ENCODE measurements at regions not wholly inside any gene's neighbourhood (a gene's known extent, or its start where the extent isn't known, plus 50 kb on each side); places are given as distances from the start of the nearest gene placed in this dataset.

- Histone ChIP-seq H2AFZ (ENCODE audit: low read depth) (no peak overlapping the region), H3K79me2 (ENCODE audit: insufficient read depth, low read depth) (no peaks in the 10 kb centered on the region), H3K9ac (no peak overlapping the region), H3K4me1 (ENCODE audit: low read depth, poor library complexity, severe bottlenecking) (no peaks in the 10 kb centered on the region), H3K4me2 (no peak overlapping the region), H3K27me3 (ENCODE audit: insufficient read depth, low read depth) (no peaks in the 10 kb centered on the region), H3K36me3 (ENCODE audit: insufficient read depth) (no peaks in the 10 kb centered on the region), H4K20me1 (ENCODE audit: insufficient read depth) (no peaks in the 10 kb centered on the region), H3K27ac (no peak overlapping the region), H3K4me3 (IDR thresholded peaks at IDR 0.05; ENCODE audit: insufficient read depth, low read depth, low read length) (no peak overlapping the region)
- TF ChIP-seq, protein P1, sequence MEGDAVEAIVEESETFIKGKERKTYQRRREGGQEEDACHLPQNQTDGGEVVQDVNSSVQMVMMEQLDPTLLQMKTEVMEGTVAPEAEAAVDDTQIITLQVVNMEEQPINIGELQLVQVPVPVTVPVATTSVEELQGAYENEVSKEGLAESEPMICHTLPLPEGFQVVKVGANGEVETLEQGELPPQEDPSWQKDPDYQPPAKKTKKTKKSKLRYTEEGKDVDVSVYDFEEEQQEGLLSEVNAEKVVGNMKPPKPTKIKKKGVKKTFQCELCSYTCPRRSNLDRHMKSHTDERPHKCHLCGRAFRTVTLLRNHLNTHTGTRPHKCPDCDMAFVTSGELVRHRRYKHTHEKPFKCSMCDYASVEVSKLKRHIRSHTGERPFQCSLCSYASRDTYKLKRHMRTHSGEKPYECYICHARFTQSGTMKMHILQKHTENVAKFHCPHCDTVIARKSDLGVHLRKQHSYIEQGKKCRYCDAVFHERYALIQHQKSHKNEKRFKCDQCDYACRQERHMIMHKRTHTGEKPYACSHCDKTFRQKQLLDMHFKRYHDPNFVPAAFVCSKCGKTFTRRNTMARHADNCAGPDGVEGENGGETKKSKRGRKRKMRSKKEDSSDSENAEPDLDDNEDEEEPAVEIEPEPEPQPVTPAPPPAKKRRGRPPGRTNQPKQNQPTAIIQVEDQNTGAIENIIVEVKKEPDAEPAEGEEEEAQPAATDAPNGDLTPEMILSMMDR (conservative IDR thresholded peaks at IDR 0.05; ENCODE audit: low read depth, low read length): no peak
Measured at GRCh38 chr5:110104726-110105669, 415.3 kb downstream of the MAN2A1 start.

- TF ChIP-seq, protein P1 (conservative IDR thresholded peaks at IDR 0.05; ENCODE audit: low read depth, low read length): no peak
- Histone ChIP-seq H3K4me2 (no peak overlapping the region), H3K4me3 (IDR thresholded peaks at IDR 0.05; ENCODE audit: insufficient read depth, low read depth, low read length) (no peak overlapping the region), H3K36me3 (ENCODE audit: insufficient read depth) (no peaks in the 10 kb centered on the region), H3K27ac (no peak overlapping the region), H3K9ac (no peak overlapping the region), H3K27me3 (ENCODE audit: insufficient read depth, low read depth) (no peaks in the 10 kb centered on the region), H2AFZ (ENCODE audit: low read depth) (no peak overlapping the region), H3K79me2 (ENCODE audit: insufficient read depth, low read depth) (no peaks in the 10 kb centered on the region), H4K20me1 (ENCODE audit: insufficient read depth) (no peaks in the 10 kb centered on the region), H3K4me1 (ENCODE audit: low read depth, poor library complexity, severe bottlenecking) (no peaks in the 10 kb centered on the region)
Measured at GRCh38 chr5:110105692-110106091, 416.0 kb downstream of the MAN2A1 start.

DNA sequence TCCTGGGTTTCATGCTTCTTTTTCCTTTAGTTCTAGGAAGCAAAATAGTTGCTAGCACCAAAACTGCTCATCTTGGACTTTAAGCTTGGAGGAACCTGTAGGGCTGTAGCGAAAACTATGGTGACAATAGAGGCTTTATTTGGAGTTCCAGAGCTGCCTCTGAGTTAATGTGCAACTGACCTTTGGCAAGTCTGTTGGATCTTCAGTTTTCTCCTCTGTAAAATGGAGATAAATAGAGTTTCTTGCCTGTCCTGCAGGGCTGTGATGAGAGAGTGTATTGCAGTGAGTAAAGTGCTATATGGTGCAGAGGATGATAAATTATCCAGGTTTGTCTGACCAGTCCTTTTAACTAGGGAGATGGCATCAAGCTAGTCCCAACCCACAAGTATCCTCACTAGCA lies 417.0 kb downstream of the MAN2A1 start:
- Histone ChIP-seq H2AFZ (ENCODE audit: low read depth) (no peak overlapping the region), H3K9ac (no peak overlapping the region), H3K79me2 (ENCODE audit: insufficient read depth, low read depth) (no peaks in the 10 kb centered on the region), H3K4me3 (IDR thresholded peaks at IDR 0.05; ENCODE audit: insufficient read depth, low read depth, low read length) (no peak overlapping the region), H3K27me3 (ENCODE audit: insufficient read depth, low read depth) (no peaks in the 10 kb centered on the region), H3K4me2 (no peak overlapping the region), H3K36me3 (ENCODE audit: insufficient read depth) (no peaks in the 10 kb centered on the region), H4K20me1 (ENCODE audit: insufficient read depth) (no peaks in the 10 kb centered on the region), H3K27ac (no peak overlapping the region), H3K4me1 (ENCODE audit: low read depth, poor library complexity, severe bottlenecking) (no peaks in the 10 kb centered on the region)
- TF ChIP-seq, protein P1 (conservative IDR thresholded peaks at IDR 0.05; ENCODE audit: low read depth, low read length): no peak

- TF ChIP-seq, protein P1 (conservative IDR thresholded peaks at IDR 0.05; ENCODE audit: low read depth, low read length): no peak
- Histone ChIP-seq H4K20me1 (ENCODE audit: insufficient read depth) (no peaks in the 10 kb centered on the region), H3K4me3 (IDR thresholded peaks at IDR 0.05; ENCODE audit: insufficient read depth, low read depth, low read length) (no peak overlapping the region), H3K4me1 (ENCODE audit: low read depth, poor library complexity, severe bottlenecking) (no peaks in the 10 kb centered on the region), H3K27me3 (ENCODE audit: insufficient read depth, low read depth) (no peaks in the 10 kb centered on the region), H3K27ac (no peak overlapping the region), H2AFZ (ENCODE audit: low read depth) (no peak overlapping the region), H3K79me2 (ENCODE audit: insufficient read depth, low read depth) (no peaks in the 10 kb centered on the region), H3K4me2 (no peak overlapping the region), H3K9ac (no peak overlapping the region), H3K36me3 (ENCODE audit: insufficient read depth) (no peaks in the 10 kb centered on the region)
Measured at GRCh38 chr5:110108520-110108919, 418.8 kb downstream of the MAN2A1 start.

Measured in KMS-11 (cell line).